Spleen (tissue), 11 donors: ENCODE measurements at regions not wholly inside any gene's neighbourhood (a gene's known extent, or its start where the extent isn't known, plus 50 kb on each side); places are given as distances from the start of the nearest gene placed in this dataset.

ENCODE experiments used
- DNase-seq: peaks from one replicate; pipeline ENCODE4 v3.0.0-alpha.2; 2020
- H3K27ac ChIP-seq, 8 donors: fragments of 200-600 bp; sonication (generic) in 7 of 8; 1 replicate in 4 of 8; 2 replicates in 4 of 8; pipeline versions ENCODE4 v1.5.0 to v1.8.0; 2016 to 2021; ENCODE audit warnings: inconsistent platforms in 4 of 8, mild to moderate bottlenecking in 4 of 8, moderate library complexity in 1 of 8
- H3K27me3 ChIP-seq, 7 donors: fragments of 200-600 bp; sonication (generic) in 6 of 7; replicated peaks in 1 of 7; 1 replicate in 4 of 7; 2 replicates in 3 of 7; pipeline versions ENCODE4 v1.5.0 to v1.8.0; 2016 to 2021; ENCODE audit warnings: inconsistent platforms in 3 of 7, mild to moderate bottlenecking in 1 of 7
- H3K36me3 ChIP-seq, 6 donors: fragments of 200-600 bp; sonication (generic) in 5 of 6; 1 replicate in 4 of 6; 2 replicates in 2 of 6; pipeline versions ENCODE4 v1.5.0 to v1.8.0; 2016 to 2021; ENCODE audit warnings: inconsistent platforms in 2 of 6
- H3K4me1 ChIP-seq, 6 donors: fragments of 200-600 bp; sonication (generic) in 5 of 6; 1 replicate in 3 of 6; 2 replicates in 3 of 6; pipeline versions ENCODE4 v1.5.0 to v1.8.0; 2016 to 2021; ENCODE audit warnings: inconsistent platforms in 3 of 6
- H3K4me3 ChIP-seq, 8 donors: fragments of 200-600 bp; sonication (generic) in 7 of 8; 1 replicate in 4 of 8; 2 replicates in 4 of 8; pipeline versions ENCODE4 v1.5.0 to v1.8.0; 2016 to 2021; ENCODE audit warnings: inconsistent platforms in 4 of 8, mild to moderate bottlenecking in 4 of 8, moderate library complexity in 2 of 8
- H3K9me3 ChIP-seq, 8 donors: fragments of 200-600 bp; sonication (generic) in 7 of 8; 1 replicate in 4 of 8; 2 replicates in 4 of 8; pipeline versions ENCODE4 v1.5.0 to v1.8.0; 2016 to 2021; ENCODE audit warnings: inconsistent platforms in 4 of 8
- POLR2A ChIP-seq, 3 donors: fragments of 450-650 bp; IDR thresholded peaks; one replicate each; pipeline ENCODE4 v1.5.1; 2017; ENCODE audit warnings: antibody characterized with exemption in 3 of 3, mild to moderate bottlenecking in 1 of 3
- POLR2AphosphoS5 ChIP-seq, 3 donors: sonication (generic); formaldehyde crosslinking; IDR thresholded peaks; one replicate each; pipeline ENCODE4 v1.5.1; 2017; ENCODE audit warnings: antibody characterized with exemption in 3 of 3
- WGBS, 5 donors: extraction: QIAGEN DNeasy Blood & Tissue Kit in 3 of 5; methylation state at CpG; one replicate each; pipeline versions ENCODE4 v1.1.5 to v1.1.7; 2013 to 2018; 5-methylcytosine and 5-hydroxymethylcytosine counted together
- intact Hi-C: fragments of 100-400 bp; cut with DNase I; formaldehyde crosslinking; loops from one replicate; pipeline ENCODE4 v1.15.0; 2023; ENCODE audit warnings: low total_unique reads
- TF ChIP-seq, protein P1 (sequence below), 11 experiments: fragments of 200-600 bp in 7 of 11; fragments of 450-650 bp in 4 of 11; sonication (generic) in 4 of 11; IDR thresholded peaks in 8 of 11; conservative IDR thresholded peaks in 3 of 11; 1 replicate in 7 of 11; 2 replicates in 4 of 11; pipeline versions ENCODE4 v1.4.0 to v1.8.0; 2016 to 2021; ENCODE audit warnings: antibody characterized with exemption in 11 of 11, inconsistent platforms in 4 of 11, mild to moderate bottlenecking in 1 of 11
- donor health status: healthy with polysubstance abuse.
- donor health status: DM: no; HTN: no; CAD: no; lungs with moderate emphysema.
- donor health status: DM: no; HTN: no; CAD: no.
- donor health status: Bipolar disorder and iron deficiency.
- donor health status: healthy.
- donor health status: DM: no; HTN: no; CAD: no.
- donor health status: DM: yes; HTN: yes; CAD: no.

DNA sequence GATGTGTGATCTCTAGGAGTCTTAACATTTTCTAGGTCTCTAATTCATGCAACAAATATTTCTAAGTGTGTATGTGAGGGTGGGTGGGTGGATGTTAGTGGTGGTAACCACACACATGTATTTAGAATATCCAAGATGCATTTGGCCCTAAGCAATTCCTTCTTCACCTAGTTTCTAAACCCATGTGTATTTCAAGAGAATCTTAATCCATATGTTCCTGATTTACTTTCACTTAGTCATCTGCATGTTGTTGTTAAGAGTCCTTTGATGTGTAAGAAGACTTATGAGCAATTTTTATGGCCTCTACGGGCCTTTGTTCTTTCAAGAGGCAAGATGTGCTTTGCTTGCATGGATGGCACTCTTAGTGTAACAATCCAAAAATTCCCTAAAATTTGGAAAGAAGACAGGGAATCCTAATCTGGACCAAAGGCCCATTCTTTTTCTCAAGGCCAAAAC, 282.6 kb downstream of the SPATA31D1 start:
- WGBS, 5 donors = 82 to 92% (median 89%) methylated on average over 1 of the region's 1 CpG

GRCh38 chr9:82273121-82273520, 284.5 kb downstream of the SPATA31D1 start:
- intact Hi-C loops = no loop called here
- WGBS, 5 donors = 14 to 71% (median 32%) methylated on average over 1 of the region's 1 CpG
- no peaks in the 10 kb centered on the region for H3K27me3 ChIP-seq
- no peaks in the 10 kb centered on the region for H3K36me3 ChIP-seq
- no peak overlapping the region for H3K4me3 ChIP-seq
- H3K4me1 ChIP-seq = no peaks in the 10 kb centered on the region
- H3K9me3 ChIP-seq = no peaks in the 10 kb centered on the region
- H3K27ac ChIP-seq = no peak overlapping the region
- no peak for TF ChIP-seq POLR2AphosphoS5 (IDR thresholded peaks at IDR 0.05)
- TF ChIP-seq, protein P1, sequence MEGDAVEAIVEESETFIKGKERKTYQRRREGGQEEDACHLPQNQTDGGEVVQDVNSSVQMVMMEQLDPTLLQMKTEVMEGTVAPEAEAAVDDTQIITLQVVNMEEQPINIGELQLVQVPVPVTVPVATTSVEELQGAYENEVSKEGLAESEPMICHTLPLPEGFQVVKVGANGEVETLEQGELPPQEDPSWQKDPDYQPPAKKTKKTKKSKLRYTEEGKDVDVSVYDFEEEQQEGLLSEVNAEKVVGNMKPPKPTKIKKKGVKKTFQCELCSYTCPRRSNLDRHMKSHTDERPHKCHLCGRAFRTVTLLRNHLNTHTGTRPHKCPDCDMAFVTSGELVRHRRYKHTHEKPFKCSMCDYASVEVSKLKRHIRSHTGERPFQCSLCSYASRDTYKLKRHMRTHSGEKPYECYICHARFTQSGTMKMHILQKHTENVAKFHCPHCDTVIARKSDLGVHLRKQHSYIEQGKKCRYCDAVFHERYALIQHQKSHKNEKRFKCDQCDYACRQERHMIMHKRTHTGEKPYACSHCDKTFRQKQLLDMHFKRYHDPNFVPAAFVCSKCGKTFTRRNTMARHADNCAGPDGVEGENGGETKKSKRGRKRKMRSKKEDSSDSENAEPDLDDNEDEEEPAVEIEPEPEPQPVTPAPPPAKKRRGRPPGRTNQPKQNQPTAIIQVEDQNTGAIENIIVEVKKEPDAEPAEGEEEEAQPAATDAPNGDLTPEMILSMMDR (IDR thresholded peaks at IDR 0.05 in 8 of 11, conservative IDR thresholded peaks at IDR 0.05 in 3 of 11) = no peak
- no peak for TF ChIP-seq POLR2A (IDR thresholded peaks at IDR 0.05)
- DNase-seq = no peak

More for the DNA sequence above, 282.6 kb downstream of the SPATA31D1 start:
- H3K4me1 ChIP-seq = no peaks in the 10 kb centered on the region
- no peak overlapping the region for H3K4me3 ChIP-seq
- intact Hi-C loops = no loop called here
- H3K9me3 ChIP-seq = no peaks in the 10 kb centered on the region
- TF ChIP-seq, protein P1 (IDR thresholded peaks at IDR 0.05 in 8 of 11, conservative IDR thresholded peaks at IDR 0.05 in 3 of 11) = no peak
- TF ChIP-seq POLR2AphosphoS5 (IDR thresholded peaks at IDR 0.05) (no peak), POLR2A (IDR thresholded peaks at IDR 0.05) (no peak)
- H3K27ac ChIP-seq = no peak overlapping the region
- no peaks in the 10 kb centered on the region for H3K36me3 ChIP-seq
- no peak for DNase-seq
- no peaks in the 10 kb centered on the region for H3K27me3 ChIP-seq

DNA sequence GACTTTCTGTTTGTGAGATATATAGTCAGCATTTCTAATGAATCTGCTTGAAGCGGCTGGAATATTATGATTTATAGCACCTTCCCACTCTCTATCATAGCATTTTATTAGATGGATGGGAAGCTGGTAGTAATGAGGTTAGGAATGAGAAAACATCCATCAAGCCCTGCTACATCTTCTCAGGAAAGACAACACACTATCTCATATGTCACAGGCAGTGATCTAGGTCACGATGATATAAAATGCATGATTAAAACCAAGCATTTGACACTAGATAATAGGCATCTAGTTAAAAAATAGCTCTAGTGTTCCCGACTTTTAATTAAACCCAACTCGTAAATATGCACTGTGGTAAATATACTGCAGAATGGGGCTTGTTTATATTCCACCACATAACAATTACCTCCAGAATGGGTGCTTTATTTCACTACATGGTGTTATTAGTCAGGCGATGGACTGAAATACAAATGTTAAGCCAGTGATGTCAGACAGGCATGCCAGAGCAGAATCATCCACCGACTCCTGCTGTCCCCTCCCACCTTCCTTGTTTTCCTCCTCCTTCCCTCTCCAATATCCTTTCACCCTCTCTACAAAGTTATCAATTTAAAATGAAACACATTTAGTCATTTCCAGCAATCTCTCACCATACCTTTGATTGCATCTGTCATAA, 286.8 kb downstream of the SPATA31D1 start:
- TF ChIP-seq POLR2A (IDR thresholded peaks at IDR 0.05) (no peak), POLR2AphosphoS5 (IDR thresholded peaks at IDR 0.05) (no peak)
- TF ChIP-seq, protein P1 (IDR thresholded peaks at IDR 0.05 in 8 of 11, conservative IDR thresholded peaks at IDR 0.05 in 3 of 11) = no peak
- Histone ChIP-seq H3K4me3 (no peak overlapping the region), H3K4me1 (no peaks in the 10 kb centered on the region), H3K9me3 (no peaks in the 10 kb centered on the region), H3K36me3 (no peaks in the 10 kb centered on the region), H3K27me3 (no peaks in the 10 kb centered on the region), H3K27ac (no peak overlapping the region)
- no peak for DNase-seq
- WGBS, 5 donors = 89 to 93% (median 91%) methylated on average over 6 of the region's 6 CpGs
- intact Hi-C loops = no loop called here

DNA sequence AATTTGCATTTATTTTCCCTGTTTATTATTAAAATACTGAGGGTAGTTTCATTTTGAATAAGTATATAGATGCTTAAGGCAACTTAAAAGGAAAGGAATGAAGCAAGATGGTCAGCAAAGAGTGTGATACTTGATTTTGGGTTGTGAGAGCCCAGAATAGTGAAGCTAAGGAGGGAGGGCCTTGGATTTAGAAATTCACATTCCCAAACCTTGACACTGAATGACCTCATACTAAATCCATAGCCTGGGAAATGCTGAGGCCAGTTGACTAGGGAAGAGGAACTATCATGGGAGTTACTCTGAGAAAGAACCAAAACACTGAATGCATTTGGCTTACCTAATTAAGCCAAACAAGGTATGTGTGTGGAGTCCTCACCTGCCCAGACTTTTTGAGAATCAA, 292.5 kb downstream of the SPATA31D1 start:
- Histone ChIP-seq H3K4me3 (no peak overlapping the region), H3K27ac (no peak overlapping the region), H3K36me3 (no peaks in the 10 kb centered on the region), H3K27me3 (no peaks in the 10 kb centered on the region), H3K9me3 (peaks cover 0 to 10% (median 3%) of the 10 kb centered on the region in 8 donors), H3K4me1 (no peaks in the 10 kb centered on the region)
- intact Hi-C loops = no loop called here
- TF ChIP-seq, protein P1 (IDR thresholded peaks at IDR 0.05 in 8 of 11, conservative IDR thresholded peaks at IDR 0.05 in 3 of 11) = no peak
- no peak for DNase-seq
